ENCODE measurements at regions not wholly inside any gene's neighbourhood (a gene's known extent, or its start where the extent isn't known, plus 50 kb on each side); places are given as distances from the start of the nearest gene placed in this dataset.

GRCh38 chr12:89920866-89921265 lies 212.2 kb upstream of the ATP2B1 start:
- Histone ChIP-seq H3K23ac (ENCODE audit: insufficient read length, low read depth, low read length) (no peak overlapping the region), H3K79me1 (ENCODE audit: insufficient read depth, low read depth, low read length, poor library complexity, severe bottlenecking) (no peaks in the 10 kb centered on the region), H4K20me1 (ENCODE audit: control insufficient read depth, insufficient read depth, insufficient read length) (no peaks in the 10 kb centered on the region), H2BK20ac (ENCODE audit: low read depth, low read length, poor library complexity, severe bottlenecking) (no peak overlapping the region), H3K4me2 (ENCODE audit: insufficient read depth, insufficient read length, low read length) (no peak overlapping the region), H2BK15ac (ENCODE audit: low read depth, low read length) (no peak overlapping the region), H3K27me3 (ENCODE audit: insufficient read depth, low read length) (no peaks in the 10 kb centered on the region), H2BK5ac (ENCODE audit: insufficient read length, low read length) (no peak overlapping the region), H3K18ac (ENCODE audit: insufficient read length, low read depth, low read length) (no peak overlapping the region), H3K23me2 (ENCODE audit: insufficient read length, low read depth, low read length, poor library complexity, severe bottlenecking) (no peaks in the 10 kb centered on the region), H2BK120ac (ENCODE audit: low read depth, low read length, poor library complexity, severe bottlenecking) (no peak overlapping the region), H3K14ac (ENCODE audit: insufficient read depth, low read length) (no peak overlapping the region), H3K9ac (ENCODE audit: extremely low read depth, insufficient read length, low read length) (no peak overlapping the region), H3K79me2 (ENCODE audit: insufficient read depth, low read length) (no peaks in the 10 kb centered on the region), H3K56ac (ENCODE audit: insufficient read length, low read depth, low read length) (no peak overlapping the region), H3K27ac (ENCODE audit: insufficient read length, low read depth, low read length) (no peak overlapping the region), H3K9me3 (ENCODE audit: control insufficient read depth, low read depth, low read length) (no peaks in the 10 kb centered on the region), H2BK12ac (ENCODE audit: insufficient read length, low read depth, low read length) (no peak overlapping the region), H4K5ac (ENCODE audit: insufficient read length, low read depth, low read length) (no peak overlapping the region), H3K4me1 (ENCODE audit: insufficient read depth, low read length) (no peaks in the 10 kb centered on the region), H4K91ac (ENCODE audit: insufficient read length, low read depth, low read length) (no peak overlapping the region), H2AFZ (ENCODE audit: low read length) (peak overlapping the region; percentile 59), H4K8ac (replicated peaks; ENCODE audit: insufficient read length, low read depth, low read length) (no peak overlapping the region), H3K4ac (ENCODE audit: low read depth, low read length) (no peak overlapping the region), H3T11ph (ENCODE audit: low read length) (no peak overlapping the region), H2AK5ac (ENCODE audit: insufficient read length, low read length) (no peak overlapping the region)
- peaks cover 16 to 24% of the 10 kb centered on the region in 2 experiments for H3K4me1 Mint-ChIP-seq
- no peaks in the 10 kb centered on the region for H3K36me3 Mint-ChIP-seq (ENCODE audit: insufficient read depth in 1 of 3, low read depth in 3 of 3)
- H3K27ac Mint-ChIP-seq = peak overlapping the region in 2 of 3 experiments; percentile 61 to 62; a peak in 1 of 7 replicates
- no CpG with 5 or more reads among the region's 6 CpGs for WGBS (ENCODE audit: extremely low coverage, insufficient read length, low lambda C conversion rate)
- no peak for DNase-seq
- H3K27me3 Mint-ChIP-seq (ENCODE audit: low read depth) = no peaks in the 10 kb centered on the region
- no peaks in the 10 kb centered on the region for H3K9me3 Mint-ChIP-seq
- H3K4me3 Mint-ChIP-seq = no peak overlapping the region
- TF ChIP-seq, protein P1, sequence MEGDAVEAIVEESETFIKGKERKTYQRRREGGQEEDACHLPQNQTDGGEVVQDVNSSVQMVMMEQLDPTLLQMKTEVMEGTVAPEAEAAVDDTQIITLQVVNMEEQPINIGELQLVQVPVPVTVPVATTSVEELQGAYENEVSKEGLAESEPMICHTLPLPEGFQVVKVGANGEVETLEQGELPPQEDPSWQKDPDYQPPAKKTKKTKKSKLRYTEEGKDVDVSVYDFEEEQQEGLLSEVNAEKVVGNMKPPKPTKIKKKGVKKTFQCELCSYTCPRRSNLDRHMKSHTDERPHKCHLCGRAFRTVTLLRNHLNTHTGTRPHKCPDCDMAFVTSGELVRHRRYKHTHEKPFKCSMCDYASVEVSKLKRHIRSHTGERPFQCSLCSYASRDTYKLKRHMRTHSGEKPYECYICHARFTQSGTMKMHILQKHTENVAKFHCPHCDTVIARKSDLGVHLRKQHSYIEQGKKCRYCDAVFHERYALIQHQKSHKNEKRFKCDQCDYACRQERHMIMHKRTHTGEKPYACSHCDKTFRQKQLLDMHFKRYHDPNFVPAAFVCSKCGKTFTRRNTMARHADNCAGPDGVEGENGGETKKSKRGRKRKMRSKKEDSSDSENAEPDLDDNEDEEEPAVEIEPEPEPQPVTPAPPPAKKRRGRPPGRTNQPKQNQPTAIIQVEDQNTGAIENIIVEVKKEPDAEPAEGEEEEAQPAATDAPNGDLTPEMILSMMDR (conservative IDR thresholded peaks at IDR 0.05) = no peak

Measured in H9 (cell line).